Pancreas (tissue), 10 donors: ENCODE measurements at regions not wholly inside any gene's neighbourhood (a gene's known extent, or its start where the extent isn't known, plus 50 kb on each side); places are given as distances from the start of the nearest gene placed in this dataset.

Experiments used
- ATAC-seq, 4 donors: fragments of 200-7000 bp; cut with Tn5 transposase; one replicate each; pipeline versions ENCODE4 v1.8.0 to v1.9.1; 2020; ENCODE audit warnings: mild to moderate bottlenecking in 4 of 4, moderate library complexity in 4 of 4
- DNase-seq, 6 donors: peaks; one replicate each; pipeline ENCODE4 v3.0.0-alpha.2; 2020
- FAIRE-seq: peaks from 2 replicates; lab custom pipeline; 2012; peaks lifted over from hg19 to GRCh38; lab: Jason Lieb, UNC
- H3K27ac ChIP-seq, 4 donors: fragments of 200-600 bp; sonication (generic); 1 replicate in 3 of 4; 2 replicates in 1 of 4; pipeline versions ENCODE4 v1.5.0 to v1.8.0; 2020
- H3K27me3 ChIP-seq, 4 donors: fragments of 200-600 bp; one replicate each; pipeline ENCODE4 v1.8.0; 2021
- H3K36me3 ChIP-seq, 3 donors: fragments of 200-600 bp; sonication (generic) in 1 of 3; one replicate each; pipeline versions ENCODE4 v1.5.0 to v1.8.0; 2020 to 2021
- H3K4me1 ChIP-seq, 3 donors: fragments of 200-600 bp; one replicate each; pipeline ENCODE4 v1.8.0; 2021
- H3K4me3 ChIP-seq, 4 donors: fragments of 200-600 bp; sonication (generic) in 2 of 4; one replicate each; pipeline versions ENCODE4 v1.5.0 to v1.8.0; 2020 to 2021
- H3K9me3 ChIP-seq, 4 donors: fragments of 200-600 bp; one replicate each; pipeline ENCODE4 v1.8.0; 2021
- CTCF ChIP-seq, 4 donors: fragments of 200-600 bp; sonication (generic) in 3 of 4; IDR thresholded peaks; one replicate each; pipeline versions ENCODE4 v1.5.0 to v1.8.0; 2021; ENCODE audit warnings: antibody characterized with exemption in 4 of 4
- WGBS, 2 donors: extraction: QIAGEN DNeasy Blood & Tissue Kit; methylation state at CpG; one replicate each; pipeline ENCODE4 v1.1.7; 2013; 5-methylcytosine and 5-hydroxymethylcytosine counted together
- intact Hi-C, 3 donors: fragments of 100-400 bp; cut with DNase I; formaldehyde crosslinking; loops; one replicate each; pipeline versions ENCODE4 v1.11.1 to v1.14.2; 2022
- donor health status: healthy with polysubstance abuse.
- donor health status: DM: no; HTN: no; CAD: no; lungs with moderate emphysema.
- donor health status: DM: no; HTN: no; CAD: no.
- donor health status: control.
- donor health status: control.
- donor health status: Bipolar disorder and iron deficiency.
- donor health status: DM: yes; HTN: yes; CAD: no.
- donor health status: DM: no; HTN: no; CAD: no.
- donor health status: DM: no; HTN: no; CAD: no.
- donor health status: DM: yes; HTN: yes; CAD: no.

GRCh38 chr14:53341324-53341723 is 188.2 kb upstream of the DDHD1 start:
- WGBS, 2 donors: 85 to 96% methylated on average over 4 of the region's 4 CpGs
- TF ChIP-seq CTCF (IDR thresholded peaks at IDR 0.05): no peak
- no peak for ATAC-seq
- Histone ChIP-seq H3K4me1 (no peaks in the 10 kb centered on the region), H3K27me3 (no peaks in the 10 kb centered on the region), H3K9me3 (no peaks in the 10 kb centered on the region), H3K4me3 (no peak overlapping the region), H3K36me3 (no peaks in the 10 kb centered on the region), H3K27ac (no peak overlapping the region)
- DNase-seq: no peak
- FAIRE-seq: no peak
- intact Hi-C loops: no loop called here

- Histone ChIP-seq H3K9me3 (no peaks in the 10 kb centered on the region), H3K27me3 (no peaks in the 10 kb centered on the region), H3K27ac (no peak overlapping the region), H3K4me3 (no peak overlapping the region), H3K36me3 (no peaks in the 10 kb centered on the region), H3K4me1 (no peaks in the 10 kb centered on the region)
- FAIRE-seq (no peak), ATAC-seq (no peak), DNase-seq (no peak)
- intact Hi-C loops: no loop called here
- WGBS, 2 donors: 78 to 87% methylated on average over 5 of the region's 5 CpGs
- no peak for TF ChIP-seq CTCF (IDR thresholded peaks at IDR 0.05)
Observed at GRCh38 chr14:53338192-53338591, 185.1 kb upstream of the DDHD1 start.

GRCh38 chr14:53336729-53337128 is 183.6 kb upstream of the DDHD1 start:
- no peak for ATAC-seq
- intact Hi-C loops: no loop called here
- Histone ChIP-seq H3K27me3 (no peaks in the 10 kb centered on the region), H3K36me3 (no peaks in the 10 kb centered on the region), H3K27ac (no peak overlapping the region), H3K9me3 (no peaks in the 10 kb centered on the region), H3K4me1 (no peaks in the 10 kb centered on the region), H3K4me3 (no peak overlapping the region)
- TF ChIP-seq CTCF (IDR thresholded peaks at IDR 0.05): no peak
- DNase-seq: no peak
- 89% methylated on average over 3 of the region's 3 CpGs for WGBS, 2 donors
- no peak for FAIRE-seq

GRCh38 chr14:53333809-53334208 is 180.7 kb upstream of the DDHD1 start:
- H3K27ac ChIP-seq: no peak overlapping the region
- intact Hi-C loops: no loop called here
- H3K27me3 ChIP-seq: no peaks in the 10 kb centered on the region
- no peak for TF ChIP-seq CTCF (IDR thresholded peaks at IDR 0.05)
- H3K4me3 ChIP-seq: no peak overlapping the region
- no peaks in the 10 kb centered on the region for H3K4me1 ChIP-seq
- whole genome bisulfite sequencing, 2 donors: 29 to 37% methylated on average over 2 of the region's 2 CpGs
- H3K36me3 ChIP-seq: no peaks in the 10 kb centered on the region
- ATAC-seq (peak; percentile 44 to 89 (median 78)), FAIRE-seq (no peak), DNase-seq (peak in 3 of 6 donors; percentile 24 to 62 (median 57))
- H3K9me3 ChIP-seq: no peaks in the 10 kb centered on the region

GRCh38 chr14:53331921-53332320 is 178.8 kb upstream of the DDHD1 start:
- Histone ChIP-seq H3K4me3 (no peak overlapping the region), H3K27ac (no peak overlapping the region), H3K27me3 (no peaks in the 10 kb centered on the region), H3K9me3 (no peaks in the 10 kb centered on the region), H3K4me1 (no peaks in the 10 kb centered on the region), H3K36me3 (no peaks in the 10 kb centered on the region)
- WGBS, 2 donors: 56 to 61% methylated on average over 1 of the region's 1 CpG
- TF ChIP-seq CTCF (IDR thresholded peaks at IDR 0.05): no peak
- no peak for ATAC-seq
- intact Hi-C loops: no loop called here
- no peak for DNase-seq
- FAIRE-seq: no peak
